Umbilical cord (tissue), 1 donor: ENCODE measurements at regions not wholly inside any gene's neighbourhood (a gene's known extent, or its start where the extent isn't known, plus 50 kb on each side); places are given as distances from the start of the nearest gene placed in this dataset.
A peak's percentile ranks its signal among the peaks of the same experiment; 100 is the strongest.
"Not testable (repeated sequence)": the region's sequence is repeated elsewhere in the genome, so short reads cannot be mapped to it uniquely, and the experiment has no call there.

Experiments
- DNase-seq: peaks from one replicate; pipeline ENCODE4 v3.0.0-alpha.2; 2015; ENCODE audit warnings: low spot score

- DNase-seq: peak; percentile 62
These were observed 565.7 kb upstream of the ANKRD30A start for GRCh38 chr10:36559412-36560400.

DNA sequence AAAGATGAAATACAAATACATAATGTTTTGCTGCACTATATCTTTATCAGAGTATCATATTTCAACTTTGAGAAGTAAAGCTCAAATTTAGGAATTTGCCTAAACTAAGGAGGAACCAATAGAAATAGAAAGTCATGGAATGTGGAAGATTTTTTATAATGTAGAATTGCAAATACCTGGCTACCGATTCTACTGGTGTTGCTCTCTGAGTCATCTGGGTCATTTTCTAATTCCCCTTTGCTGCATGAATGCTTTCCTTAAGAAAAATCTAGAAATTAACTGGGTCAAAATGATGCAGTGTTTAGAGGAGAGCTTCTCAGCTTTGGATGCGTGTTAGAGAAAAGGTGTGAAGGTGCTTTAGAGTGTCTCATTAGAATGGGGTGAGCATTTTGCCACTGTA is 568.9 kb upstream of the ANKRD30A start:
- DNase-seq: no peak

- no peak for DNase-seq
These were observed 570.4 kb upstream of the ANKRD30A start for GRCh38 chr10:36555036-36555435.

DNA sequence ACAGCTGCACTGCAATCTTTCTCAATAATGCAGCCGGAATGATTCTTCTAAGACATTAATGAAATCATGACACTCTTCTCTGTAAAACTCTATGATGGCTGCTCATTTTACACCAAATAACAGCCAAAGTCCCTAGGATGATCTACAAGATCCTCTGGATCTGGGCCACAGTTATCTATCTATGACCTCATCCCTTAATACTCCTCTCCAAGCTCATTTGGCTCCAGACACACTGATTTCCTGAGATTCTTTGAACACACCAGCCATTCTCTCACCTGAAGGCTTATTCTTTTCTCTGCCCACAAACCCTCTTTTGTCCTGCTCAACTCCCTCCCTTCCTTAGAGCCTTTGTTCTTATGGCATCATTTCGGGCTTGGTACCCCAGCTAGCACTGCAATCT is 577.4 kb upstream of the ANKRD30A start:
- no peak for DNase-seq

- DNase-seq: no peak
These were observed 582.9 kb upstream of the ANKRD30A start for GRCh38 chr10:36542493-36542892.

DNA sequence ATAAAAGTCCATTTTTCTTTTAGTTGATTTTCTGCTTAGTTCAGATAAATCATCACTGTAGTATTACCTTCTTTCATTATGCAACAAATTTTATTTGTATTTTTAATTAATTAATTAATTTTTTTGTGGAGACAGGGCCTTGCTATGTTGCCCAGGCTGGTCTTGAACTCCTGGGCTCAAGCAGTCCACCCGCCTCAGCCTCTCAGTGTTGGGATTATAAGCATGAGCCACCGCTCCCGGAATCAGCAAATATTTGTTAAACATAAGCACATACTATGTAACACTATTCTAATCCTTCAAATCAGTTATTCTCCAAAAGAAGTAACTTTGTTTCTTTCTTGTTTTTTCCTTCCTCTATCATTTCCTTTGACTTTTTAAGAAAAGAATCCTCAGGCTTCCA is 584.8 kb upstream of the ANKRD30A start:
- no peak for DNase-seq

GRCh38 chr10:36538953-36539586 is 586.3 kb upstream of the ANKRD30A start:
- DNase-seq: no peak

- no peak for DNase-seq
These were observed 590.9 kb upstream of the ANKRD30A start for GRCh38 chr10:36534471-36535002.

DNA sequence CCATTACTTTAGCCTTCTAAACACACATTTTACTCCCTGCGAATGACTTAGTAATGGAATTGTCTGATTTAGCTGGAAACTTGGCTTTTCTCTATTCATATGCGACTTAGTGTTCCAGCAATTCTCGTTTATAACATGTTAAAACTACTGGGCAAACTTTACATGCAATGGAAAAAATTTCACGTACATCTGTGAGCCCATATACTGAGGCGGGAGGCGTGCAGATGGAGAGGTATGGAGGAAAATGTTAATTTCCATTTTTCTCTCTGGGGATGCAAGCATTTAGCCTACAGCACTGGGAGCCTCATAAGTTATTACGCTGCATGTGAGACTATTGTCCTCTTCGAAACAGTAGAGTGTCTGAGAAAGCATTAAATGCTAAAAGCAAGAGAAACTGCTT is 591.5 kb upstream of the ANKRD30A start:
- DNase-seq: no peak

GRCh38 chr10:36533316-36533715 is 592.1 kb upstream of the ANKRD30A start:
- no peak for DNase-seq

DNA sequence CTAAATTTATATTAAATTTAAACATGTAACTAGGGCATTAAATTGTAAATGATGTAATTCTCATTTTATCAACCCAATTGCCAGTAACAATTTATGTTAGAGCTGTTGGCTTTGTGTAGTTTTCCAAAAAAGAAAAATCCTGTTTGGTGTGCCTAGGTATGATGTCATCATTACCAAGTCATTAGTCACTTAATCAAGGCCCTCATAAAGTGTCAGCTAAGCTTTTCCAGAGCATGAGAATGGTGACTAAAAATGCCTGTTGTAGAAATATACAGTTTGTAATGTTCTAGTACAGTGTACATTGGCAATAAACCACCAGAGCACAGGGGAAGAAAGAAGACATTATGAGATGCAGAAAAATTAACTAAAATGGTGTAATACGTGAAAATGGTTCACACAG is 593.8 kb upstream of the ANKRD30A start:
- DNase-seq: no peak

DNA sequence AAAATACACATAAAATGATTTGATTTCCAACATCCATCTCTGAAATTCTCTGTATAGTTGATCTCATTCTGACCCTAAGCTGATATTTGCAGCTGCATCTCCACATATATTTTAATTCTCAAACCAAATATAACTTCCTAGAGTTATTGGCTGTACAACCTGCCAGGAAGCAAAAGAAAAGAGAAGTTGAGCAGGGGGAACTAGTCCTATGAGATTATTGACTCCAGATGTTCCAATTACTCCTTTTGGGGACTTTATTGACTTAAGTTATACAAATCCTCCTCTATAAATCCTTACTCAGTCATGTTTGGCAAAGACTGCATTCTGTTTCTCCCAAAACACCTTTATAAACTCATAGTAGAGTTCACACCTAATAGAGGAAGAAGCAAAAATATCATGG is 599.4 kb upstream of the ANKRD30A start:
- DNase-seq: no peak

DNA sequence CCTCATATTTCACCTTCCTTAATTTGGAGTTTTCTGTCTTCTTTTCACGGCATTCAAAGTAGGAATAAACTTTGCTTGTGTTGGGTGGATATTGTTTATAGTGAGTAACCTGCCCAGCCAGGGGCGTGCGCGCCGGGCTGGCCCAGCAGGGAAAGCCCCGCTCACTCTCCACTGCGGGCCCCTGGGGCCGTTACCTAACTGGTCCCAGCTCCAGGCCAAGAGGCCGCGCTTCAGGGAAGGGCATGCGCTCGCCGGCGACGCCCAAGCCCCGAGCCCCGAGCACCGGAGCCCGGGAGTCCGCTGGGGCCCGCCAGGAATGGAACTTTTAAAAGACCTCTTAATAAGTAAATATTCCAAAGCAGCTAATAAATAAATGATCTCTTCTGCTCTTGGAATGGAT is 601.3 kb upstream of the ANKRD30A start:
- not testable (repeated sequence) for DNase-seq

DNA sequence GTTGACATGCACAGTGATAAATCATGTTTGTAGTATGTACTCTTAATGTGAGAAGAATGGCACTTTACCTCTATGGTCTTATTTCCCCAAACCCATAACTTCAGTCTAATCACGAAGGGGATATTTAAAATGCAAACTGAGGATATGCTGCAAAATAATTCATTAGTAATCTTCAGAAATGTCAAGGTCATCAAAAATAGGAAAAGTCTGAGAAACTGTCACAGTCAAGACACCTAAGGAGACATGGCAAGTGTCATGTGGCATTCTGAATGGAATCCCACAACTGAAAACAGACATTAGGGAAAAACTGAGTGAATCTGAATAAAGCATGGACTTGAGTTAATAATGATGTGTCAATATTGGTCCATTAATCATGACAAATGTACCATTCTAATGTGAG is 605.5 kb upstream of the ANKRD30A start:
- DNase-seq: no peak

DNA sequence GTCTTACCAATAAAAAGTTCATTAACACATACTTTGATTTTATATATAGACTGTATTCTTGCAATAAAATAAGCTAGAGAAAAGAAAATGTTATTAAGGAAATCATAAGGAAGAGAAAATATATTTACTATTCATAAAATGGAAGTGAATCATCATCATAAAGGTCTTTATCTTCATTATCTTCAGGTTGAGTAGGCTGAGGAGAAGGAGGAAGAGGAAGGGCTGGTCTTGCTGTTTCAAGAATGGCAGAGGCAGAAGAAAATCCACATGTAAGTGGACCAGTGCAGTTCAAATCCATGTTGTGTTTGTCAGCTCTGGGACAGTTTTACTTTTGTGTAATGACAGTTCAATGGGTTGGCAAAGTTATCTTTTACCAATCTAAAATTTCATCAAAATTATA is 609.1 kb upstream of the ANKRD30A start:
- no peak for DNase-seq

DNA sequence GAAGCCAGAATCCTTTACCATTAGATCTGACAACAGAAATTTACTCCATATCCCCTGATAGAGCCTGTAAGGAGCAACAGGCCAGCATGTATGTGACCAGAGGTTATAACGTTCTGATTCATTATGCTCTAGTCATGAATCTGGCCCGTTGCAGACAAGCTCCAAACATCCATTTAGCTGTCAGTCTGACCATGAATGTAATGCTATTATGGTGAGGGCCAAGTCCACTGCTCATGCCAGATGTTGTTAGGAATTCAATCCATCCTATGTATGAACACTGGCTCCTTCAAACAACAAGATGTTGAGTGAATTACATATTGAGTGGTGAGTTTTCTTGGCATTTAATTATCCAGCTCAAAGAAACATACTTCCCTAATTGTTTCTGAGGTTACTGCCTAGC is 610.1 kb upstream of the ANKRD30A start:
- DNase-seq: peak; percentile 36

GRCh38 chr10:36507715-36508114 is 617.7 kb upstream of the ANKRD30A start:
- DNase-seq: no peak

GRCh38 chr10:36506697-36507496 is 618.5 kb upstream of the ANKRD30A start:
- DNase-seq: peak; percentile 25

DNA sequence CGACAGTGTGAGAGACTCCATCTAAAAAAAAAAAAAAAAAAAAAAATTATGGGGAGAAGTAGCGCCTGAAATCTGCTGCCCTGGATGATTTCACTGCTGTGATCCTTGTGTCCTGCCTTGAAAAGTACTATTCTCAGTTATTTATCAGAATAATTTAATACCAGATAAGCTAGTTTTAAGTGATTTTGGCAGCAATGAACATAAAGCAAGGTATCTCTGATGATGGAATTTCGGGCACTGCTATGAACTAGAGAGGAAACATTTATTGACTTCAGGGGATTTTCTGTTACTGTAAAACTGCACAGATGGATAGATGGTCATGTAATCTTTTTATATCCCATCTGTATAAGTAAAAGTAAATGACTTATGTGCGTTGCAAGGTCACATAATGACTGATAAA is 619.1 kb upstream of the ANKRD30A start:
- peak; percentile 90 for DNase-seq

GRCh38 chr10:36504758-36505157 is 620.6 kb upstream of the ANKRD30A start:
- no peak for DNase-seq

GRCh38 chr10:36500266-36500665 is 625.1 kb upstream of the ANKRD30A start:
- no peak for DNase-seq

DNA sequence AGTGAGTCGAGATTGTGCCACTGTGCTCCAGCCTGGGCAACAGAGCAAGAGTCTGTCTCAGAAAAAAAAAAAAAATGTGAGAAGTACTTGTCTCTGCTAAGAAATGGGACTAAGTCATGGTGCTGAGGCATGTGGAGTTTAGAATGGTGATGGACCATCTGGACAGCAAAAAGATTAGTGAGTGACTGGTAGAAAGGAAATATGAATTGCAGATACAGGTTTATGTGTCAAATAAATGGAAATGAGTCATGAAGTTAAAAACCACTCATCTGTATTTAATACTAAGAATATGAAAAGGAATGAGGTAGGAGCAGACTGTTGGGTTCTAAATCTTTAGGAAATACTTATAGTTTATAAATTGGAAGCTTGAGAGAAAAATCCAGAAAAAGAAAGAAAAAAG is 625.7 kb upstream of the ANKRD30A start:
- peak; percentile 38 for DNase-seq
